T-helper 1 cell treated with Interleukin-12 subunit alpha and Interleukin-12 subunit beta and Interleukin-4 antibody, amounts not matched to agents 30 ng/mL and 1 ng/mL, for 36 hours (primary cell): ENCODE measurements at regions not wholly inside any gene's neighbourhood (a gene's known extent, or its start where the extent isn't known, plus 50 kb on each side); places are given as distances from the start of the nearest gene placed in this dataset.

ENCODE experiments used
- intact Hi-C: fragments of 100-400 bp; cut with micrococcal nuclease; formaldehyde crosslinking; loops from one replicate; pipeline ENCODE4 v1.15.1; 2024

DNA sequence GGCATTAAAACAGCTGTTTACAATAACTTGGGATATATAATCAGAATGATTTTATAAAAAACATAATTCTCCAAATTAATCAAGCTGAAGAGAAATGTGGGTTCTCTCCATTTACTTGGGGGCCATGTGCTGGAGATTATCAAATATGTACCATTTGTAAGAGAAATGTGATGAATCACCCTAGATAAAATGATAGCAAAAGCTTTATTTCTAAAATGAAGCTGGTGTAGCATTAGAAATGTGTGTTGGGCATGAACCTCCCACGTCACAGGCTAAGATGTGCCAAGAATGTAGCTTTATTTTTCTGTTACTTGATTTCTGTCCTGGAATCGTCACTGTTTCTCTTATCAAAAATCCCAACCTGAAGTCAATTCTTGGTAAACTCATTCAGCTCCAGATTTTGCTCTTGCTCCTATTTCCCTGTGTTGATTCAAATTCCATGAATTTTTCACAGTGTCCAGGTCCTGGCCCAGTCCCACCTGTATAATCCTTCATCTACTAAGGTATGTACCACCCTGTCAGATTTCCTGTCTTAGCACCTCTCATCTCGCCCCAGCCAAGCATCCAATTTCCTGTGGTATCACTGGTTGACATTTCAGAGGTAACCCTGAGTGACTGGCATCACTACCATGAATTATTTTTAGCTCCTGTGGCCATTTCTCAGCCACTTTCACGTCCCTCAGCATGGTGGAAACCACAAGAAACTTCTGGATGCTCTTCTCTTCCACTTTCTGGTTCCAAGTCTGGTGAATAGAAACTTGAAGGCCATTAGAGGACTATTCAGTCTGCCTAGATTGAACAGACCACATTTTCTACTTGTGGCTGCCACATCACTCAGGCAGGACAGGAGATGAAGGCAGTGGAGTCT is 103.6 kb upstream of the FLRT2 start:
- intact Hi-C loops: no loop called here

DNA sequence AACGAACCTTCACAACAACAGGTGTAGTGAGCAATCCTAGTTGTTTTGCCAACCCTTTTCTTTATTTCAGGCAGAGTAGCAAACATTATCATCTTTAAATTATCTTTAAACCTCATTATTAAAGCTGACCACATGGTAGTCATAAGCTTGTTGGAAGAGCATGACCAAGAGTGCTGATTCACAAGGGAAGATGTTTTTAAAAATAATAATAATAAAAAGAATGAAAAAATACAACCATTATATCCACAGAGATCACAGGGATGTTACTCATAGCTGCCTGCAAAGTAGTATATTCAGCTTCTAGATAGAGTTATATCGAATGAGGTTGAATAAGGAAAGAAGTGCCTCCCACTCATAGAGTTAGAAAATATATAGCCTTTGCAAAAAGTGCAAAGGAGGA is 101.0 kb upstream of the FLRT2 start:
- intact Hi-C loops: no loop called here

DNA sequence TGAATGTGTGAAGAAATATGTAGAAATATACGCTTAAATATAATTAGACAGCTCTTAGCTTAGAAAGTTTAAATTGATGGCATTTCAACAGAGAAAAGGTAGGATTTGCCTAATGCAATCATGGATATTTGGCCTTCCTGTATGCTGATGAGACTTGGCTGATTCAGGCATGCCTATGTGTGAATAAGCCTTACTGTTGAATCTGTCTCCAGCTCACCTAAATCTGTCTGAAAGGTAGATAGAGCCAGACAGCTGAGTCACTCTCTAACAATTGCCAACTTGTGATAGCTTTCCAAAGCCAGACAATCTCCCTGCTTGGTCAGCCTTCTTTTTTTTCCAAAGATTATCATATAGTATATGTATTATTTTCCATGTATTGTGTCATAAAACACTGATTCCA is 92.8 kb upstream of the FLRT2 start:
- intact Hi-C loops: no loop called here

DNA sequence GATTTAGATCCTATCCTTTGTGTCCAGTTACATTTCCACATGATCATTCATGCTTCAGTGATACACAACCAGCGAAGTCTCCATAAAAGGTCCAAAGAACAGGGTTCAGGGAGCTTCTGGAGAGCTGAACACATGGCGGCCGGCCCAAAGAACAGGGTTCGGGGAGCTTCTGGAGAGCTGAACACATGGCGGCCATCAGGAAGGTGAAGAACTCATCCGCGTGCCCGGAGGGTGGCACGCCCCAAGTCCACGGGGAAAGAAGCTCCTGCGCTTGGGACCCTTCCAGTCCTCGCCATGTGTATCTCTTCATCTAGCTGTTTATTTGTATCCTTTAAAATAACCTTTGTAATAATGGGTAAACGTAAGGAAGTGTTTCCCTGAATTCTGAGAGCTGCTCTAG is 91.9 kb upstream of the FLRT2 start:
- intact Hi-C loops: no loop called here

DNA sequence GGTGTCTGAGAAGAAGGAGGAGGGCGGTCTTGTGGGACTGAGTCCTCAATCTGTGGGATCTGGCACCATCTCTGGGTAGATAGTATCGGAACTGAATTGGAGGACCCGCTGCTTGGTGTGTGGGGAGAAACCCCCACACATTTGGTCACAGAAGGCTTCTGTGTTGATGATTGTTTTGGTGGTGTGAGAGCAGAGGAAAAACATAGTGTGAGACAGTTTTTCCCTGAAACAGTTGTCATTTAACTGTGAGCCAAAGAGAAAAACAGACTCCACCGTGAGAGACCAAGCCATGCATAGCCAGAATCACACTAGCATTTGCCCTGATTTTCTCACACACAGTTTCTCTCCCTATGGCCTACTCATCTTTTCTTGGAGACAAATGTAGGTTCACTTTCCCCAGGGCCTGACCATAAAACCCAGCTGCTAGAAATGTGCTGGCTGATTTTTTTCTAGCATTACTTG is 91.4 kb upstream of the FLRT2 start:
- intact Hi-C loops: no loop called here

DNA sequence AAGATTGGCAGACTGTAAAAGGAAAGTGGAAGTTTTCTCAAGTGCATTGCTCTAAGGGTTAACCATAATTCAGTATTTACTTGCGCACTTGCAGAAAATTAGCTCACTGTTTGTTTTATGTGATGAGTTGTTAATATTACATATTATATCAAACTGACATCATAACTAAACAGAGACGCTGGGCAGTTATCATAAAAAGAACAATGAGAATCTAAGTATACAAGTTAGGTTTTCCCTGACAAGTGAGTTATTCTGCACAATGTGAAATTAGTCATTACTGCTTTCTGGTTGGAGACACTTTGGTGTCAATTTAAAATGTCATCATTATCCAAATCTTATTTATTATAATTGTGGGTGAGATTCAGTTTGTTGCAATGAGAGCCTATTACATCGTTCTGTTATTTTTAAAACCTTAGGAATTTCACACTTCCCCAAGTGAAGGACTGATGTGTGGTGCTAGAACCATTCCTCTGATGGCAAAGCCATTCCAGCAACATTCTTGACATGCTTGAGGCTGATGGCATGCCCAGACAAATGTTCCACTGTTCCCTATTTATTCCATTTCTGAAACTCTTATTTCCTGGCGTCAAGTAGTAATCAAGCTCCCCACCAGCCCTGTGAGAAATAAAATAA is 90.1 kb upstream of the FLRT2 start:
- intact Hi-C loops: no loop called here

DNA sequence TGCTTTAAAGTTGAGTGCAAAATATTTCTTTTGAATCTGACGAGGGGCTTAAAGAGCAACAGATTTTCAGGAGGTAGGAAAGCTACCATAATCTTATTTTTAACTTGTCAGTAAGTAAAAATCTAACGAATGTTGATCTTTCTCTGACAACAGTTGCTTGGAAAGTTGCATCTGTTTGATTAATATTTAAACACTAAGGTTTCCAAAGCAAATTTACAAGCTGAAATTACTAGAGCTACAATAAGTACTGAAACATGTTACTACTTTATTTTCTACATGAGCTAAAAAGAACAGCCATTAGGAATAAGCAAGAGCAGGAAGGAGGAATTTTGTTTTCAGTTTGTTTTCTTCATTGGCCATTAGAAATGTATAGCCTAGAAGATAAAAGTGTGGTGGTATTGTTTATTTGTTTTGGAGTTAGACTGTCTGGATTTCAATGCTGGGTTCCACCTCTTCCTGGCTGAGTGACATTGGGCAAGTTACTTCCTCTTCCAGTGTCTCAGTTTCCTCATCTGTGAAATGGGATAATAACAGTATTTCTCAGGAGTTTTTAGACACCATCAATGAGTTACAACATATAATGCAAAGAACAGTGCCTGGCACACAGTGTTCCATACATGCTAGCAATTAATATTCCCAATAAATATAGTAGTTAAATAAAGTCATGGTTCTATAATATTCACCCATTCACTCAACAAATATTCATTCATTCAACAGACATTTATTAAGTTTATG is 87.9 kb upstream of the FLRT2 start:
- intact Hi-C loops: no loop called here

DNA sequence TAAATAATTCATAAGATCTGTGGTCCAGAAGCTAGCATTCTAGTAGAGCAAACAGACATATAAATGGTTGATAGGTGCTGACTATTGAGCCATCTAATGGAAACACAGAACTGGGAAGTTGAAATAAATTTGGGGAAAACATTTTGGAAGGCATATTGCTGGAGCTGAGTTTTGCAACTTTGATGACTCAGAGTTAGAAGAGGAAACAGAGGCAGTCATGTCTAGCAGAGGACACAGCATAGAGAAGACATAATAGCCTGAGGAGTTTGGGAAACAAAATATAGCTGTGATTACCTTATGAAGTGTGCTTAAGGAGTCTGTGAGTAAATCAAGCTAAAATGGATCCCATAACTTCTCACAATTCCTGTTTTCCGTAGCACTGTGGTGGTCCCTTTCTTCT is 86.9 kb upstream of the FLRT2 start:
- intact Hi-C loops: no loop called here

DNA sequence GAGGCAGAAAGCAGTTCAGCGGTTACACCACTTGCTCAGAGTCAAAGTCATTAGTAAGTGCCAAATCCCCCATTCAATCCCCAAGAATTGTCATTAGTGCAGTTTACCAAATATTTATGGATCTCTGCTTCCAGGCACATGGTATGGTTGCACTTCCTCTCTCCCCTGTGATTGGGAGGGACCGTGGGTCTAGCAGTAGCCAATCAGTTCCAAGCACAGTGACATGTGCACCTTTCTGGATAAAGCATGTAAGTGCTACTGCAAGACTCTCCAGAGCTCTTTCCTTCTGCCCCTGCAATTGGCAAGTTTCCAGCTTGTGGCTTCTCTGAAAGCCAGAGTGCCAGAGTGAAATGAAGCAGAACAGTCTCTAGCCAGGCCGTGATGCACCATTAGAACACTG is 85.3 kb upstream of the FLRT2 start:
- intact Hi-C loops: no loop called here

DNA sequence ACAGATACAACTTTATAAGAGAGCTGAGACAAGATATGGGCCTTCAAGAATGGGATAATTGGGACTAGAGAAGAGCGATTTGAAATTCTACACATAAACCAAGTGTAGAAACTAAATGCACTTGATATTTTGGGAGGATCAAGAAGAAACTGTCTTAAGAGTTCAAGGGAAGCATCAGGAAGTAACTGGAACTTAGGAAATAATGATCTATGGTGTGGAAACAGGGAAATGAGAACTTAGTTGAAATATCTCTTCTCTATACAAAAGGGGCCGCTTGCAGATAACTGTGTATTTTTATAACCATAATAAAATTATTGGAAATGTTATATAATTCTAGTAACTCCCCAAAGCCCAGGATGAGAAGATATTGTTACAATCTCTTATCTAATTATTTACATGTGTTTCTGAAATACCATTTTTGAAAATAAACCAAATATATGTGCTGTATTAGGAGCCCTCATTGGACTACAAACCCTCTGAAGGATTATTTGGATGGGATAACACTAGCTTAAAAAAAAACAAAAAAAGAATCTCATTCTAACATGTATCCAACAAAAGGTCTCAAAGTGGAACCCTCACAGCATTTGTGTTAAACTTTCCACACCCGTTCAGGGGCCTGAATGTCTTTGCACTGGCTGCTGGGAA is 84.7 kb upstream of the FLRT2 start:
- intact Hi-C loops: no loop called here

DNA sequence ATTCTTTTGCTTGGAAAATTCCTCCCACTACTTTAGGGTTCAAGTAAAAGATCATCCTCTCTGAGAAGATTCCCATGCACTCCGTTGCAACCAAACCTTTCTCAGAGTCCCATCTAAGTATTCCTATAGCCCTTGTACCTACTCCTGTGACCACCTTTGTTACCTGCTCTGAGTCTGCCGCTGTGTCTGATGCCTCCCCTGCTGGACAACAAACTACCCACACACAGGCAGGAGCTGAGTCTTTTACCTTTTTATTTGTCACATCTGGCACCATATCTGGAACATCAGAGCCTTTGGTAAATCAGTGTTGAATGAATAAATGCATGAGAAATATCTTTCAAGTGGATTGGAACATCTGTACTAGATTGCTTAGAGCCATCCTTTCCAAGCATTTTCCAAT is 82.1 kb upstream of the FLRT2 start:
- intact Hi-C loops: no loop called here

DNA sequence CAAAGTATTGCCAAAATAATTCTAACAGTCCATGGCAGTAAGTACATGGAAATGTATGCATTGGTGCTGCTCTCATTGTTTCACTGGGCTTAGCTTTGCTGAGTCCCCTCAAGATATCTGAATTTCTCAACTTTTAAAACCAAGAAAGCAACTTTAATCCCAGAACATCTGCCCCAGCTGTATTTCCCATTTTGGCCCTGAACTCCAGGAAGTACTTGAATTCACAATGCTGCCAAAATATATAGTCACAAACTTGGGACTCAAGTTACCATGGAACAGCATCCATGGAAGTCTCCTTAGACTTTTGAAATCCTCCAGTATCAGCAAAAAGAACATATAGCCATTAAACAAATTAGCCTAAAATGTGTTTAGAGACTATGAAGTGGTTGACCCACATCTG is 78.5 kb upstream of the FLRT2 start:
- intact Hi-C loops: no loop called here

DNA sequence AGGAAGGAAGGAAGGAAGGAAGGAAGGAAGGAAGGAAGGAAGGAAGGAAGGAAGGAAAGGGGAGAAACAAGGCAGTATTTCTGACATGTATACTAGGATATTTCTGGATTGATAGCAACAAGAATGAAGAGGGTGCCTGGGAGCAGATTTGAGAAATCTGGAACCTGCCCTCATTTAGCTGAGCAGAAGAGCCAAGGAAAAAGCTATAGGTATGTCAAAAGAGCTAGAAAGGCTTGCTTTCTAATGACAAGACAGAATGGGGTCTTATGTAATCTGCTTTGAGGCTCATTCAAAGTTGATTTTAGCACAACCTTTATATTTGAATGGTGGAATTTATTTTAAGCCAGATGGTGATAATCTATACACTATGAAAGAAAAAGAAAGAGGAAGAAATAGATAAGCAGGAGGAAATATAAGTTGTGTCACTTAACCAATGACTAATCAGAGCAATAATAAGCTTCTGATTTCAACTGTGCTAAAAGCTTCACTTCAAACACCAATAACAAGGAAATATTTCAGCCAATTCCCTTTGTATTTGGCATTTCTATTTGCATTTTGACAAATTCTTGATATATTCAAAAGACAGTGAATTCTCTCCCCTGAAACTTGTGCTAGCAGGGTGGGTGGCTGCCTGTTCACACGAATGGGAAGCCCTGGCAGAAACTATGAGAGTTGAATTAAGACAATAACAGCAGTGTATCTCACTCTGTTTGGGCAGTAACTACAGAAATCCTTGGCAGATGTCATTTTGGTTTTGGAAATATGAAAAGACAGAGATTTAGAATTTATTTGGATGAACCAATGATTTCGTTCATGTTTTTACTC is 76.3 kb upstream of the FLRT2 start:
- intact Hi-C loops: no loop called here

DNA sequence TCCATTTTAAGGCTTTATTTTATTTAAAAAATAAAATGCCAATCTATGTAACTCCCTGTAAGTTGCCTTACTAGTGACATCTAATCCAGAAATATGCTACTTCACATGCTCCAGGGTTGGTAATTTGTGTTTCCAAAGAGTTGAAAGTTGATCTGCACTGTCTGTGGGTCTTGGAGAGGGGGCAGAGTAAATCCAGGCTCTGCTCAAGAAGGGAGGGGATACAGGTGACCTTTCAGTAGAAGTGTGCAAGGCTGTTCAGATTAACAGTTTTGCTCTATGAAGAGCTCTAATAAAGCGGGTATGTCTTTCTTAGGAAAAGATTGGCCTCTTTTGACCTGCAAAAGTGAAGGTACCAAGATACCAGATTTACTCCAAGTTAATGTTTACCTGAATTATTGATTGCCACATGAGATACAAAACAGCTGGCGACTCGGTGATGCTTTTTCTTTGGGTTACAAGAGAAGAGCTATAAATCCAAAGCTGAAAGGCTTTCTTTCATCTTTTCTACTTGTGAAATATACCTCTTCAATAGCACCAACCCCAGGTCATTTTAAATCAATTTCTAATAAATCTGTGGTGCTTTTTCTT is 75.6 kb upstream of the FLRT2 start:
- intact Hi-C loops: no loop called here

DNA sequence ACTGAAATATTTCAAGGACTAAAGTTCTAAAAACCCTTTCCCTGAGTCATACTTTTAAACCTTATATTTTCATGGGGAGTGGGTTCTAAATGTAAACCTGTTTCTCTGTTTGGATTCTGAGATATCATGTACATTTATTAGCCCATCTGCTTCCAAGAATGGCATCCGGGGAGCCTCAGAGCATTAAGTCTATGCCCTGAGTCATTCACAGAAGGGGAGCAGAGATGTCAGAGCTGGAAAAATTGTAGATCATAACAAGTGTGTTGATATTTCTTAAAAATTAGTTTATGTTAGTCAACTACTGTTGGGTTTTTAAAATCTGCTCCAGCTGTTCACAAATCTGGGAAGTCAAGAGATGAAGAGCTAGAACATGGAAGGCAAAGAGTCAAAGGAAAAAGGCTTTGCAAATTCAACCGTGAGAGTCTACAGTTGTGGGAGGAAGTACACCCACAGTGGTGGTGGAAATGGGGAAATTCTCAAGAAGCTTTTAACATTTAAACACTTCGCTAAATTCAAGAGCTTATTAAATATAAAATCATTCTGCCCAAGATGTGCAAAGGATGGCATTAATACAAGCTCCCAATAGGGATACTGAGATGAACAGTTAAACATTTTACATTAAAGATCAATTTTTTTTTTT is 70.5 kb upstream of the FLRT2 start:
- intact Hi-C loops: no loop called here

DNA sequence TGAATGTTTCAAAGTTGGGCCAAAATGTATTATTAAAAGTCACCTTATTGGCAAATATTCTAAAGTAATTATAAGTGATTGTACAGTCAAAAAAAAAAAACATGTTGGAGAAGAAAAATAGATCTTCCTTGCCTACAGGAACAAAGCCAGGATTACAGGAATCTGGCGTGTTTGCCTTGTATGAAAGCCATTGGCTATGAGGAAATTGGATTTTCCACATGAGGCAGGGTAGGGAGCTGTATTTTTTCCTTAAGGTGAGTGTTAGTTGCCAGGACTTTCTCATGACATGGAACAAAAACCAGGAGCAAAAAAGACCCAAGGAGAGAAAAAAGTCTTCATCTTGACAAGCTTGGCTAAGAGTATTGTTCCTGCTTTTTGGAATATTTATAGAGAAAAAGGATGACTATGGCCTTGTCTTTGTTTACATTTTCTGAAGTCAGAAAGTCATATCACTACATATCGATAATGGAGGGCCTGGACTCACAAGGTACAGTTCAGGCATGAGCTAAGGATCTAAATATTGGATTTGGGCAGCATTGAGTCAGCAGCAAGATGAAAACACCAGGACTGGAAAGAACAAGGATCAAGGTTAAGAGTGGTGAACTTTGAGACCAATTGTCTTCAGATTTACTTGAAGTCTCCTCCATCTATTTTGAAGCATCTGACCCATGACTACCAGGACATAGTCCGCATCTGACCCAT is 68.4 kb upstream of the FLRT2 start:
- intact Hi-C loops: no loop called here

DNA sequence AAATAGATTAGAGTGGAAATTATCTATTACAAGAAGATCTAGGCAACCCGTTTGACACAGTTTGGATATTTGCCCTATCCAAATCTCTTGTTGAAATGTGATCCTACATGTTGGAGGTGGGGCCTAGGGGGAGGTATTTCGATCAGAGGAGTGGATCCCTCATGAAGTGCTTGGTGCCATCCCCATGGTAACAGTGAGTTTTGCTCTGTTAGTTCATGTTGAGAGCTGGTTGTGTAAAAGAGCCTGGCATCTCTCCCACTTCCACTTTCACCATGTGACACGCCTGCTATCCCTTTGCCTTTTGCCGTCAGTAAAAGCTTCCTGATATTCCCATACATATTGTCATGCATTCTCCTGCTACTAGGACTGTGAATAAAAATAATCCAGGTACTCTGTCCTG is 66.4 kb upstream of the FLRT2 start:
- intact Hi-C loops: no loop called here

DNA sequence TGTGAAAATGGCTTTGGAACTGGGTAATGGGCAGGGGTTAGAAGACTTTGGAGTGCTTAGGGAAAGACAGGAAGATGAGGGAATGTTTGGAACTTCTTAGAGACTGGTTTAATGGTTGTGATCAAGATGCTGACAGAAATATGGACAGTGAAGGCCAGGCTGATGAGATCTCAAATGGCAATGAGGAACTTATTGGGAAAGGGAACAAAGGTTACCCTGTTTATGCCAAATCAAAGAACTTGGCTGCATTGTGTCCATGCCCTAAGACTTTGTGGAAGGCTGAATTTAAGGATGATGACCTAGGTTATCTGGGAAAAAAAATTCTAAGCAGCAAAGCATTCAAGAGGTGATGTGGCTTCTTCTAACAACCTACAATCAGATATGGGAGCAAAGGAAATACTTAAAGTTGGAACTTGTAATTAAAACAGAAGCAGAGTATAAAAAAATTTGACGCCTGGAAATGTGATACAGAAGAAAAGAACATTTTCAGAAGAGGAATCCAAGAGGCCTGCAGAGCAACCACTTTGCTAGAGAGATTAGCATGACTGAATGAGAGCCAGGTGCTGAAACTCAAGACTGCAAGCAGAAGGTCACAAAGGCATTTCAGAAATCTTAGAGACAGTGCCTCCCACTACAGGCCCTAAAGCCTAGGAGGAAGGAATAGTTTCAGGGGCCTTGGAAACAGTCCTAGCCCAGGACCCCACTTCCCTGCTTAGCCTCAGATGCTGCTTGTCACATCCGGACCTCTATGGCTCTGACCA is 65.6 kb upstream of the FLRT2 start:
- intact Hi-C loops: no loop called here

DNA sequence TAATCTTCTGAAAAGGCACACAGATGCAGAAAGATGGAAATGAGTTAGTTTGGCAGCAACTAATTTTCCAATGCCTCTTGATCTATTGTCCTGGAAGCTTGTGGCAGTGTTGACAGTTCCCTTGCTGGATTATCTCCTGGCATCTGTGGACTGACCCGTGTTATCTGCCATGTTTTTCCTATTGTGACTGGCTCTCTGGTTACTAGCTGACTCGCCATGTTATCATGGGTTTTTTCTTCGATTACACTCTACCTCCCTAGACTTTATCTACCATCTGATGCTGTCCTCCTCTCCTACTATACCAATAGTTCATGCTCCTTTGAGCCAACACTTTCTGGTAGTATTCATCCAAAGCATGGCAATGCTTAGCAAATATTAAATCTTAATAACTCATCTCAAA is 63.3 kb upstream of the FLRT2 start:
- intact Hi-C loops: no loop called here
